ENCODE measurements at regions not wholly inside any gene's neighbourhood (a gene's known extent, or its start where the extent isn't known, plus 50 kb on each side); places are given as distances from the start of the nearest gene placed in this dataset.
"Not testable (repeated sequence)": the region's sequence is repeated elsewhere in the genome, so short reads cannot be mapped to it uniquely, and the experiment has no call there.

GRCh38 chr10:109591601-109592000, 331.7 kb downstream of the XPNPEP1 start:
- H3K9me3 ChIP-seq (ENCODE audit: control insufficient read depth in 2 of 3, insufficient read depth in 1 of 3, low read length in 3 of 3) = no peaks in the 10 kb centered on the region
- no peak overlapping the region for H3K9ac ChIP-seq (ENCODE audit: low read length in 3 of 3)
- DNase-seq = no peak
- H3K27me3 ChIP-seq (ENCODE audit: control insufficient read depth, insufficient read depth, low read length) = no peaks in the 10 kb centered on the region
- no peak for FAIRE-seq
- H3K36me3 ChIP-seq (ENCODE audit: control insufficient read depth in 2 of 3, insufficient read depth in 3 of 3, low read length in 3 of 3) = no peaks in the 10 kb centered on the region
- no peak overlapping the region for H3K4me3 ChIP-seq (ENCODE audit: low read length in 3 of 3)
- intact Hi-C loops (cut with DNase I) = no loop called here
- no peak overlapping the region for H3K27ac ChIP-seq (ENCODE audit: low read depth in 2 of 2, low read length in 2 of 2)
- no peaks in the 10 kb centered on the region for H3K4me1 ChIP-seq (ENCODE audit: control insufficient read depth in 2 of 3, insufficient read depth in 2 of 3, low read depth in 1 of 3, low read length in 3 of 3)
- no peak for TF ChIP-seq CTCF (IDR thresholded peaks at IDR 0.05; ENCODE audit: borderline replicate concordance, extremely low read depth, insufficient read depth)

GRCh38 chr10:109588259-109588658, 335.1 kb downstream of the XPNPEP1 start:
- Histone ChIP-seq H3K27ac (ENCODE audit: low read depth in 2 of 2, low read length in 2 of 2) (no peak overlapping the region), H3K4me3 (ENCODE audit: low read length in 3 of 3) (no peak overlapping the region), H3K9ac (ENCODE audit: low read length in 3 of 3) (no peak overlapping the region), H3K4me1 (ENCODE audit: control insufficient read depth in 2 of 3, insufficient read depth in 2 of 3, low read depth in 1 of 3, low read length in 3 of 3) (no peaks in the 10 kb centered on the region), H3K36me3 (ENCODE audit: control insufficient read depth in 2 of 3, insufficient read depth in 3 of 3, low read length in 3 of 3) (no peaks in the 10 kb centered on the region), H3K9me3 (ENCODE audit: control insufficient read depth in 2 of 3, insufficient read depth in 1 of 3, low read length in 3 of 3) (no peaks in the 10 kb centered on the region), H3K27me3 (ENCODE audit: control insufficient read depth, insufficient read depth, low read length) (no peaks in the 10 kb centered on the region)
- DNase-seq (no peak), FAIRE-seq (no peak)
- intact Hi-C loops (cut with DNase I) = no loop called here
- no peak for TF ChIP-seq CTCF (IDR thresholded peaks at IDR 0.05; ENCODE audit: borderline replicate concordance, extremely low read depth, insufficient read depth)

GRCh38 chr10:109587366-109587765, 335.9 kb downstream of the XPNPEP1 start:
- Histone ChIP-seq H3K9ac (ENCODE audit: low read length in 3 of 3) (no peak overlapping the region), H3K4me3 (ENCODE audit: low read length in 3 of 3) (no peak overlapping the region), H3K4me1 (ENCODE audit: control insufficient read depth in 2 of 3, insufficient read depth in 2 of 3, low read depth in 1 of 3, low read length in 3 of 3) (no peaks in the 10 kb centered on the region), H3K27me3 (ENCODE audit: control insufficient read depth, insufficient read depth, low read length) (no peaks in the 10 kb centered on the region), H3K9me3 (ENCODE audit: control insufficient read depth in 2 of 3, insufficient read depth in 1 of 3, low read length in 3 of 3) (no peaks in the 10 kb centered on the region), H3K36me3 (ENCODE audit: control insufficient read depth in 2 of 3, insufficient read depth in 3 of 3, low read length in 3 of 3) (no peaks in the 10 kb centered on the region), H3K27ac (ENCODE audit: low read depth in 2 of 2, low read length in 2 of 2) (no peak overlapping the region)
- no peak for TF ChIP-seq CTCF (IDR thresholded peaks at IDR 0.05; ENCODE audit: borderline replicate concordance, extremely low read depth, insufficient read depth)
- intact Hi-C loops (cut with DNase I) = no loop called here
- FAIRE-seq (no peak), DNase-seq (no peak)

- Histone ChIP-seq H3K27ac (ENCODE audit: low read depth in 2 of 2, low read length in 2 of 2) (no peak overlapping the region), H3K9me3 (ENCODE audit: control insufficient read depth in 2 of 3, insufficient read depth in 1 of 3, low read length in 3 of 3) (no peaks in the 10 kb centered on the region), H3K27me3 (ENCODE audit: control insufficient read depth, insufficient read depth, low read length) (no peaks in the 10 kb centered on the region), H3K4me3 (ENCODE audit: low read length in 3 of 3) (no peak overlapping the region), H3K36me3 (ENCODE audit: control insufficient read depth in 2 of 3, insufficient read depth in 3 of 3, low read length in 3 of 3) (no peaks in the 10 kb centered on the region), H3K4me1 (ENCODE audit: control insufficient read depth in 2 of 3, insufficient read depth in 2 of 3, low read depth in 1 of 3, low read length in 3 of 3) (no peaks in the 10 kb centered on the region), H3K9ac (ENCODE audit: low read length in 3 of 3) (no peak overlapping the region)
- intact Hi-C loops (cut with DNase I) = no loop called here
- DNase-seq (no peak), FAIRE-seq (no peak)
- no peak for TF ChIP-seq CTCF (IDR thresholded peaks at IDR 0.05; ENCODE audit: borderline replicate concordance, extremely low read depth, insufficient read depth)
Observed at GRCh38 chr10:109556399-109556798, 366.9 kb downstream of the XPNPEP1 start.

GRCh38 chr10:109542050-109542603, 381.2 kb downstream of the XPNPEP1 start:
- H3K4me1 ChIP-seq (ENCODE audit: control insufficient read depth in 2 of 3, insufficient read depth in 2 of 3, low read depth in 1 of 3, low read length in 3 of 3); H3K27ac ChIP-seq (ENCODE audit: low read depth in 2 of 2, low read length in 2 of 2); H3K9ac ChIP-seq (ENCODE audit: low read length in 3 of 3); H3K4me3 ChIP-seq (ENCODE audit: low read length in 3 of 3); H3K9me3 ChIP-seq (ENCODE audit: control insufficient read depth in 2 of 3, insufficient read depth in 1 of 3, low read length in 3 of 3); intact Hi-C loops (cut with DNase I); H3K36me3 ChIP-seq (ENCODE audit: control insufficient read depth in 2 of 3, insufficient read depth in 3 of 3, low read length in 3 of 3); H3K27me3 ChIP-seq (ENCODE audit: control insufficient read depth, insufficient read depth, low read length); FAIRE-seq: not testable (repeated sequence)
- peak in 3 of 5 donors; percentile 10 to 11 (median 10) for DNase-seq

Data from kidney (tissue), 13 donors.